Activated B cell treated with CpG ODN at 0.5 μM for 24 hours (primary cell): ENCODE measurements at regions not wholly inside any gene's neighbourhood (a gene's known extent, or its start where the extent isn't known, plus 50 kb on each side); places are given as distances from the start of the nearest gene placed in this dataset.
"Not testable (repeated sequence)": the region's sequence is repeated elsewhere in the genome, so short reads cannot be mapped to it uniquely, and the experiment has no call there.

Experiments
- ATAC-seq: fragments of 200-7000 bp; cut with Tn5 transposase; one replicate; pipeline ENCODE4 v1.10.0; 2021; ENCODE audit warnings: low read depth, mild to moderate bottlenecking, moderate library complexity
- CTCF ChIA-PET: fragments of 350-600 bp; sonication (Branson Sonifier 250); formaldehyde crosslinking; loops from one replicate; lab custom pipeline; 2021; ENCODE audit warnings: antibody characterized with exemption; lab: Charles Lee
- POLR2A ChIA-PET: fragments of 350-600 bp; sonication (Branson Sonifier 250); formaldehyde crosslinking; loops from one replicate; lab custom pipeline; 2021; ENCODE audit warnings: antibody characterized with exemption; lab: Charles Lee
- DNase-seq: peaks from one replicate; pipeline ENCODE4 v3.0.0; 2022
- H3K27ac Mint-ChIP-seq: one replicate; pipeline ENCODE4 v1.8.0; 2020; ENCODE audit warnings: mixed read lengths
- H3K27me3 Mint-ChIP-seq: one replicate; pipeline ENCODE4 v1.8.0; 2021; ENCODE audit warnings: mixed read lengths
- H3K36me3 Mint-ChIP-seq: one replicate; pipeline ENCODE4 v1.8.0; 2021; ENCODE audit warnings: low read depth, mixed read lengths
- H3K4me1 Mint-ChIP-seq: one replicate; pipeline ENCODE4 v1.8.0; 2021; ENCODE audit warnings: mixed read lengths
- H3K4me3 Mint-ChIP-seq: one replicate; pipeline ENCODE4 v1.8.0; 2020; ENCODE audit warnings: mild to moderate bottlenecking, mixed read lengths
- H3K9me3 Mint-ChIP-seq: one replicate; pipeline ENCODE4 v1.8.0; 2020; ENCODE audit warnings: mixed read lengths
- intact Hi-C: fragments of 100-400 bp; cut with micrococcal nuclease; formaldehyde crosslinking; loops from one replicate; pipeline ENCODE4 v1.15.1; 2024
- TF ChIP-seq, protein P1 (sequence below): fragments of 200-600 bp; IDR thresholded peaks from one replicate; pipeline ENCODE4 v1.8.0; 2022; ENCODE audit warnings: antibody characterized with exemption, mild to moderate bottlenecking

DNA sequence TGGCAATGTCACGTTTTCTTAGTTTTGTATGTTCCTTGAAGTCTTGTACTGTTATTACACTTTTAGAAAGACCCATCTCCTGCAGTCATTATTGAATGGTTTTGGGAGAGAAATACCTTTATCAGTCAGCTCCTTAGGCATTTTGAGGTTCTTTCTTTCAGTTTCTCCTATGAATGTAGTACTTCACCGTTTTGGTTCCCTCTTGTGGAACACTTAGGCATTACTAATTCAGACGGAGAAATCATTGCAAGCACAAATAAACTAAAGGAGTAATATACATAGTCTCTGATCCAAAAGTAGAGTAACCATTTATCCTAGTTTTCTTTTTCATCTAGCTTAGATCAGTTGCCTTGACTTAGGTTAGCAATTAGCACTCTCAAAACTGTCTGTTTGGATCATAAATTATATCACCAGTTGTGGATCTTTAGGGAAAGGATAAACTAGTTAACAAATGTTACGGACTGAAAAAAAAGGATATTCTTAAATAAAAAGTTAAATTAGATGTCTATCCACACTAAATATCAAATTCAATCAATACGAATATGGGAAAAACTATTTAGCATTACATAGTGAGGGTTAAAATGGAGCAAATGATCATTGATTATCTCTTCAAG, 1538.3 kb upstream of the SEL1L start:
- CTCF ChIA-PET: no interaction called here
- intact Hi-C loops: no loop called here
- Mint-ChIP-seq H3K27ac (no peak overlapping the region), H3K4me3 (no peak overlapping the region), H3K36me3 (no peaks in the 10 kb centered on the region), H3K4me1 (no peaks in the 10 kb centered on the region), H3K27me3 (no peaks in the 10 kb centered on the region), H3K9me3 (peaks cover 7% of the 10 kb centered on the region)
- DNase-seq: no peak
- POLR2A ChIA-PET: no interaction called here
- no peak for ATAC-seq
- TF ChIP-seq, protein P1, sequence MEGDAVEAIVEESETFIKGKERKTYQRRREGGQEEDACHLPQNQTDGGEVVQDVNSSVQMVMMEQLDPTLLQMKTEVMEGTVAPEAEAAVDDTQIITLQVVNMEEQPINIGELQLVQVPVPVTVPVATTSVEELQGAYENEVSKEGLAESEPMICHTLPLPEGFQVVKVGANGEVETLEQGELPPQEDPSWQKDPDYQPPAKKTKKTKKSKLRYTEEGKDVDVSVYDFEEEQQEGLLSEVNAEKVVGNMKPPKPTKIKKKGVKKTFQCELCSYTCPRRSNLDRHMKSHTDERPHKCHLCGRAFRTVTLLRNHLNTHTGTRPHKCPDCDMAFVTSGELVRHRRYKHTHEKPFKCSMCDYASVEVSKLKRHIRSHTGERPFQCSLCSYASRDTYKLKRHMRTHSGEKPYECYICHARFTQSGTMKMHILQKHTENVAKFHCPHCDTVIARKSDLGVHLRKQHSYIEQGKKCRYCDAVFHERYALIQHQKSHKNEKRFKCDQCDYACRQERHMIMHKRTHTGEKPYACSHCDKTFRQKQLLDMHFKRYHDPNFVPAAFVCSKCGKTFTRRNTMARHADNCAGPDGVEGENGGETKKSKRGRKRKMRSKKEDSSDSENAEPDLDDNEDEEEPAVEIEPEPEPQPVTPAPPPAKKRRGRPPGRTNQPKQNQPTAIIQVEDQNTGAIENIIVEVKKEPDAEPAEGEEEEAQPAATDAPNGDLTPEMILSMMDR: no peak

DNA sequence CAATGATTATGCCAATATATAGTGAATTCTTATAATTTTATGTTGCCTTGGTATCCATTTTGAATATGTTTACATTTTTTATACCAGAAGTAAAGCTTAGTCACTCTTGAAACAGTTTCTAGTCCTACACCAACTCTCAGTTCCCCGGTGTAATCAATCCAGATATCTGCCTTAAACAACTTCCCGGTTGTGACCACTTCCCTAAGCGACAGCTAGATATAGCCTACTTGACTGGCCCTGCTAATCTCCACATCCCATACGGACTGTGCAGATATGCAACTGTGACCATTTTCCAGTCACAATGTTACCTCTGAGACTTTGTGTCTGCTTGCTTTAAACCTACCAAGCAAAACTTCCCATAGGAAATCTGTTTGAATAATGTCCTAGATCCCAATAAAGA, 1551.5 kb upstream of the SEL1L start:
- intact Hi-C loops: no loop called here
- H3K36me3 Mint-ChIP-seq: no peaks in the 10 kb centered on the region
- ATAC-seq (no peak), DNase-seq (no peak)
- TF ChIP-seq, protein P1: no peak
- H3K4me1 Mint-ChIP-seq: no peaks in the 10 kb centered on the region
- ChIA-PET CTCF (no interaction called here), POLR2A (no interaction called here)
- no peak overlapping the region for H3K4me3 Mint-ChIP-seq
- no peak overlapping the region for H3K27ac Mint-ChIP-seq
- peaks cover 2% of the 10 kb centered on the region for H3K9me3 Mint-ChIP-seq
- H3K27me3 Mint-ChIP-seq: no peaks in the 10 kb centered on the region

DNA sequence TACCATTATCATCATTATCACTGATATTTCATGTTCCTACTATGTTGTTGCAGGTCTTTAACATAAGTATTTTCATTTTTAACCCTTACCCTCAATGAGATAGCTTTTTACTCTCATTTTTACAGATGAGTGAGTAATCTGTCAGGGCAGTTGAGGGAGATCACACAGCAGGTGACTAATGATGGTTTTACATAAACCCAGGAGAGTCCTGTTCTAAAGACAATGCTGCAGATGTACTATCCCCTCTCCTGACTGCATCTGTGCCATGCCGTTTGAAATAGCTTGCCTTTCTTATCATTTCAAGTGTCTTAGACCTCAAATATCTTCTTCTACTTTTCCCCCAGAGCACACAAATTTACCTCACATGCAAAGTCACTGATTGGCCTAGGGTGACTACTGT, 1552.1 kb upstream of the SEL1L start:
- no peak for DNase-seq
- TF ChIP-seq, protein P1: no peak
- Mint-ChIP-seq H3K4me3 (no peak overlapping the region), H3K27me3 (no peaks in the 10 kb centered on the region), H3K9me3 (peaks cover 2% of the 10 kb centered on the region), H3K4me1 (no peaks in the 10 kb centered on the region), H3K36me3 (no peaks in the 10 kb centered on the region), H3K27ac (no peak overlapping the region)
- intact Hi-C loops: no loop called here
- ChIA-PET CTCF (no interaction called here), POLR2A (no interaction called here)
- ATAC-seq: no peak

DNA sequence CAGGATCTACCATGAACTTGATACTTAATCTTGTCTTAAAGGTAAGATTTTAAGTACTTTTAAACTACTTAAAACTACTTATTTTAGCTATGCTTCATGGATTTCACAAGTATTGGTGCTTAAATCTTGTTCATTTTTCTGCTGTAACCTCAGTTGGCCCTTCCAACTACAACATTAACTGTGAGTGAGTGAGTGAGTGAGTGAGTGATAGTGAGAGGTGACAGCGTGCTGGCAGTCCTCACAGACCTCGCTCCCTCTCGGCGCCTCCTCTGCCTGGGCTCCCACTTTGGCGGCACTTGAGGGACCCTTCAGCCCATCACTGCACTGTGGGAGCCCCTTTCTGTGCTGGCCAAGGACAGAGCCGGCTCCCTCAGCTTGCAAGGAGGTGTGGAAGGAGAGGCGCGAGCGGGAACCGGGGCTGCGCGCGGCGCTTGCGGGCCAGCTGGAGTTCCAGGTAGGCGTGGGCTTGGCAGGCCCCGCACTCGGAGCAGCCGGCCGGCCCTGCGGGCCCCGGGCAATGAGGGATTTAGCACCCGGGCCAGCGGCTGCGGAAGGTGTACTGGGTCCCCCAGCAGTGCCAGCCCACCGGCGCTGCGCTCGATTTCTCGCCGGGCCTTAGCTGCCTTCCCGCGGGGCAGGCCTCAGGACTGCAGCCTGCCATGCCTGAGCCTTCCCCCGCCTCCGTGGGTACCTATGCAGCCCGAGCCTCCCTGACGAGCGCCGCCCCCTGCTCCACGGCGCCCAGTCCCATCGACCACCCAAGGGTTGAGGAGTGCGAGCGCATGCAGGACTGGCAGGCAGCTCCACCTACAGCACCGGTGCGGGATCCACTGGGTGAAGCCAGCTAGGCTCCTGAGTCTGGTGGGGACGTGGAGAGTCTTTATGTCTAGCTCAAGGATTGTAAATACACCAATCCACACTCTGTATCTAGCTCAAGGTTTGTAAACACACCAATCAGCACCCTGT, 1558.6 kb upstream of the SEL1L start:
- POLR2A ChIA-PET, ATAC-seq, H3K9me3 Mint-ChIP-seq, H3K27me3 Mint-ChIP-seq, H3K4me3 Mint-ChIP-seq, H3K36me3 Mint-ChIP-seq, intact Hi-C loops, DNase-seq, H3K4me1 Mint-ChIP-seq, H3K27ac Mint-ChIP-seq, CTCF ChIA-PET: not testable (repeated sequence)

DNA sequence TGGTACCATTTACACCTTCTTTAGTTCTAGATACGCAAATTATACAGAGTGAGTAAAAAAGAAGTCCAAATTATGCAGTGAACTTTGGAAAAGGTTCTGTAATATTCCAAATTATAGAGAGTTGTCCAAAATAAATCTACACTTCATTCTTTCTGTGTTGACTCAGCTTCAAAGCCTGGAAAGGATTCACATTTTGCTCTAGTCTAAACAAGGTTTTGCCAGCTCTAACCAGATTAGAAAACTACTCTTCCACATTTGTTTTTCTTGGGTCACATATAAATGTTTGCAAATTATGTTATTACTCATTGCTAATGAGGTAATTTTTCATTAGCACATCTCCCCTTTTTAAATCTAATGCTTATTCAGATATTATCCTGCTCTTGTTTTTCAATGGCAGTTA, 1562.4 kb upstream of the SEL1L start:
- Mint-ChIP-seq H3K27ac (no peak overlapping the region), H3K4me1 (no peaks in the 10 kb centered on the region), H3K27me3 (no peaks in the 10 kb centered on the region), H3K36me3 (no peaks in the 10 kb centered on the region), H3K4me3 (no peak overlapping the region), H3K9me3 (peaks cover 10% of the 10 kb centered on the region)
- CTCF ChIA-PET: no interaction called here
- intact Hi-C loops: no loop called here
- no peak for ATAC-seq
- POLR2A ChIA-PET: no interaction called here
- TF ChIP-seq, protein P1: no peak
- no peak for DNase-seq
